WTC11 (cell line): ENCODE measurements at regions not wholly inside any gene's neighbourhood (a gene's known extent, or its start where the extent isn't known, plus 50 kb on each side); places are given as distances from the start of the nearest gene placed in this dataset.

ENCODE experiments used
- ATAC-seq: fragments of 200-7000 bp; cut with Tn5 transposase; 2 replicates; pipeline ENCODE4 v1.10.0; 2021; ENCODE audit warnings: mild to moderate bottlenecking, moderate library complexity
- CTCF ChIA-PET: fragments of 300-600 bp; sonication (Branson Sonifier 250); formaldehyde crosslinking; loops from one replicate; lab custom pipeline; 2021; ENCODE audit warnings: antibody characterized with exemption; lab: Charles Lee
- POLR2A ChIA-PET: fragments of 350-600 bp; sonication (Branson Sonifier 250); formaldehyde crosslinking; loops from one replicate; lab custom pipeline; 2021; ENCODE audit warnings: antibody characterized with exemption; lab: Charles Lee
- DNase-seq: peaks from one replicate; pipeline ENCODE4 v3.0.0; 2021; ENCODE audit warnings: low spot score
- H3K27ac Mint-ChIP-seq: 2 replicates; pipeline ENCODE4 v1.8.0; 2021; ENCODE audit warnings: mixed read lengths
- H3K27me3 Mint-ChIP-seq: 2 replicates; pipeline ENCODE4 v1.8.0; 2021; ENCODE audit warnings: low read depth, mild to moderate bottlenecking, moderate library complexity, mixed read lengths
- H3K36me3 Mint-ChIP-seq: 2 replicates; pipeline ENCODE4 v1.8.0; 2021; ENCODE audit warnings: mixed read lengths
- H3K4me1 Mint-ChIP-seq: 2 replicates; pipeline ENCODE4 v1.8.0; 2022; ENCODE audit warnings: mixed read lengths
- H3K4me3 Mint-ChIP-seq: 2 replicates; pipeline ENCODE4 v1.8.0; 2021; ENCODE audit warnings: mild to moderate bottlenecking, moderate library complexity, mixed read lengths
- H3K9me3 Mint-ChIP-seq: 2 replicates; pipeline ENCODE4 v1.8.0; 2021; ENCODE audit warnings: mixed read lengths
- AFF4 ChIP-seq: sonication (generic); formaldehyde crosslinking; IDR thresholded peaks from 2 replicates; pipeline ENCODE4 v1.8.1; 2023; ENCODE audit warnings: mild to moderate bottlenecking, missing genetic modification reagents, borderline replicate concordance
- ATF3 ChIP-seq: sonication (generic); formaldehyde crosslinking; conservative IDR thresholded peaks from 2 replicates; pipeline ENCODE4 v1.8.1; 2022; ENCODE audit warnings: mild to moderate bottlenecking, missing genetic modification reagents
- CREB1 ChIP-seq: sonication (generic); formaldehyde crosslinking; IDR thresholded peaks from 2 replicates; pipeline ENCODE4 v1.8.0; 2023; ENCODE audit warnings: mild to moderate bottlenecking, missing genetic modification reagents
- CREM ChIP-seq: sonication (generic); formaldehyde crosslinking; IDR thresholded peaks from 2 replicates; pipeline ENCODE4 v1.8.1; 2022; ENCODE audit warnings: mild to moderate bottlenecking, missing genetic modification reagents, moderate library complexity
- E2F1 ChIP-seq: sonication (generic); formaldehyde crosslinking; IDR thresholded peaks from 2 replicates; pipeline ENCODE4 v1.8.0; 2022; ENCODE audit warnings: mild to moderate bottlenecking, missing genetic modification reagents
- E2F4 ChIP-seq: sonication (generic); formaldehyde crosslinking; IDR thresholded peaks from 2 replicates; pipeline ENCODE4 v1.8.1; 2022; ENCODE audit warnings: low read depth, mild to moderate bottlenecking, moderate library complexity, missing genetic modification reagents, borderline replicate concordance
- ERG ChIP-seq: fragments of 250-450 bp; sonication (Bioruptor Pico); IDR thresholded peaks from 2 replicates; pipeline ENCODE4 v1.8.0; 2021; ENCODE audit warnings: mild to moderate bottlenecking
- HMGA2 ChIP-seq: fragments of 250-450 bp; sonication (Bioruptor Pico); IDR thresholded peaks from 2 replicates; pipeline ENCODE4 v1.4.0; 2021; ENCODE audit warnings: mild to moderate bottlenecking, moderate library complexity
- JAZF1 ChIP-seq: fragments of 250-450 bp; sonication (Bioruptor Pico); IDR thresholded peaks from 2 replicates; pipeline ENCODE4 v1.9.0; 2021; ENCODE audit warnings: moderate library complexity, mild to moderate bottlenecking, inconsistent platforms
- JUN ChIP-seq: sonication (generic); formaldehyde crosslinking; IDR thresholded peaks from 2 replicates; pipeline ENCODE4 v1.8.0; 2023; ENCODE audit warnings: mild to moderate bottlenecking, missing genetic modification reagents
- MYBL2 ChIP-seq: sonication (generic); formaldehyde crosslinking; IDR thresholded peaks from 2 replicates; pipeline ENCODE4 v1.8.1; 2023; ENCODE audit warnings: mild to moderate bottlenecking, moderate library complexity, missing genetic modification reagents
- OVOL2 ChIP-seq: fragments of 250-450 bp; sonication (Bioruptor Pico); IDR thresholded peaks from 2 replicates; pipeline ENCODE4 v1.9.0; 2021; ENCODE audit warnings: mild to moderate bottlenecking, borderline replicate concordance
- PRDM15 ChIP-seq: sonication (generic); formaldehyde crosslinking; IDR thresholded peaks from 2 replicates; pipeline ENCODE4 v1.8.0; 2022; ENCODE audit warnings: missing genetic modification reagents
- RELA ChIP-seq: sonication (generic); formaldehyde crosslinking; IDR thresholded peaks from 2 replicates; pipeline ENCODE4 v1.8.1; 2022; ENCODE audit warnings: missing genetic modification reagents, mild to moderate bottlenecking, borderline replicate concordance
- SMAD3 ChIP-seq: sonication (generic); formaldehyde crosslinking; IDR thresholded peaks from 2 replicates; pipeline ENCODE4 v1.8.0; 2022; ENCODE audit warnings: missing genetic modification reagents, mild to moderate bottlenecking, borderline replicate concordance
- SP1 ChIP-seq: sonication (generic); formaldehyde crosslinking; conservative IDR thresholded peaks from 2 replicates; pipeline ENCODE4 v1.8.1; 2022; ENCODE audit warnings: missing genetic modification reagents
- TEAD4 ChIP-seq: sonication (generic); formaldehyde crosslinking; IDR thresholded peaks from 2 replicates; pipeline ENCODE4 v1.8.0; 2022; ENCODE audit warnings: mild to moderate bottlenecking, missing genetic modification reagents
- USF1 ChIP-seq: sonication (generic); formaldehyde crosslinking; IDR thresholded peaks from 2 replicates; pipeline ENCODE4 v1.8.0; 2022; ENCODE audit warnings: mild to moderate bottlenecking, missing genetic modification reagents
- ZNF121 ChIP-seq: sonication (generic); formaldehyde crosslinking; IDR thresholded peaks from 2 replicates; pipeline ENCODE4 v1.8.0; 2023; ENCODE audit warnings: missing genetic modification reagents
- ZNF416 ChIP-seq: fragments of 250-450 bp; sonication (Bioruptor Pico); IDR thresholded peaks from 2 replicates; pipeline ENCODE4 v1.9.0; 2021; ENCODE audit warnings: mild to moderate bottlenecking, inconsistent platforms
- ZNF423 ChIP-seq: fragments of 250-450 bp; sonication (Bioruptor Pico); IDR thresholded peaks from 2 replicates; pipeline ENCODE4 v2.1.2; 2022; ENCODE audit warnings: mild to moderate bottlenecking, moderate library complexity
- ZNF671 ChIP-seq: fragments of 250-450 bp; sonication (Bioruptor Pico); IDR thresholded peaks from 2 replicates; pipeline ENCODE4 v1.8.0; 2021; ENCODE audit warnings: mild to moderate bottlenecking

GRCh38 chr6:48833916-48834315 lies 629.1 kb downstream of the MMUT start:
- Mint-ChIP-seq H3K36me3 (peaks cover 3% of the 10 kb centered on the region; the same call in 1 of the 2 replicates), H3K27me3 (no peaks in the 10 kb centered on the region), H3K4me1 (peaks cover 15% of the 10 kb centered on the region), H3K27ac (no peak overlapping the region), H3K4me3 (no peak overlapping the region), H3K9me3 (peaks cover 5% of the 10 kb centered on the region)
- CTCF ChIA-PET = no interaction called here
- ATAC-seq (no peak), DNase-seq (no peak)
- POLR2A ChIA-PET = no interaction called here
- TF ChIP-seq SP1 (CRISPR knock-in tag) (no peak), AFF4 (CRISPR knock-in tag) (no peak), OVOL2 (CRISPR knock-in tag) (no peak), CREB1 (CRISPR knock-in tag) (no peak), ATF3 (CRISPR knock-in tag) (no peak), SMAD3 (CRISPR knock-in tag) (no peak), HMGA2 (peak; percentile 92), CREM (CRISPR knock-in tag) (no peak), MYBL2 (CRISPR knock-in tag) (no peak)

GRCh38 chr6:48826901-48827701 lies 636.0 kb downstream of the MMUT start:
- ATAC-seq = no peak
- H3K36me3 Mint-ChIP-seq = peaks cover 2% of the 10 kb centered on the region; the same call in 1 of the 2 replicates
- no peak for TF ChIP-seq CREM (CRISPR knock-in tag)
- TF ChIP-seq JUN (CRISPR knock-in tag) = no peak
- no peak for TF ChIP-seq TEAD4
- no peak for TF ChIP-seq ZNF416
- TF ChIP-seq RELA (CRISPR knock-in tag) = no peak
- no peak for TF ChIP-seq E2F4 (CRISPR knock-in tag)
- no peak for TF ChIP-seq ZNF423 (CRISPR knock-in tag)
- no peak for TF ChIP-seq USF1 (CRISPR knock-in tag)
- no peak for TF ChIP-seq ATF3 (CRISPR knock-in tag)
- no peak for TF ChIP-seq ZNF121 (CRISPR knock-in tag)
- TF ChIP-seq MYBL2 (CRISPR knock-in tag) = no peak
- TF ChIP-seq JAZF1 (CRISPR knock-in tag) = no peak
- no peak for TF ChIP-seq ZNF671 (CRISPR knock-in tag)
- no peak for TF ChIP-seq PRDM15 (CRISPR knock-in tag)
- TF ChIP-seq ERG (CRISPR knock-in tag) = no peak
- no peak for TF ChIP-seq E2F1

More at GRCh38 chr6:48826901-48827701, 636.0 kb downstream of the MMUT start:
- H3K9me3 Mint-ChIP-seq = peaks cover 11% of the 10 kb centered on the region
- CTCF ChIA-PET = interaction anchor here (1.2 kb wide), 1 partner anchor 583 kb away, joined by 3 read pairs; no protein-coding TSS in a partner anchor
- DNase-seq = no peak
- POLR2A ChIA-PET = no interaction called here
- peaks cover 15% of the 10 kb centered on the region for H3K4me1 Mint-ChIP-seq
- H3K27ac Mint-ChIP-seq = no peak overlapping the region
- peaks cover 3% of the 10 kb centered on the region; the same call in 1 of the 2 replicates for H3K27me3 Mint-ChIP-seq
- H3K4me3 Mint-ChIP-seq = no peak overlapping the region
